ENCODE measurements at regions not wholly inside any gene's neighbourhood (a gene's known extent, or its start where the extent isn't known, plus 50 kb on each side); places are given as distances from the start of the nearest gene placed in this dataset.

- no peak for TF ChIP-seq POLR2AphosphoS5 (IDR thresholded peaks at IDR 0.05; ENCODE audit: low read depth, low read length)
- no peak for TF ChIP-seq REST (IDR thresholded peaks at IDR 0.05; ENCODE audit: insufficient read depth in 1 of 2, low read depth in 2 of 2, low read length in 2 of 2)
- TF ChIP-seq SIN3A (IDR thresholded peaks at IDR 0.05; ENCODE audit: borderline replicate concordance, insufficient read depth, low read length), result no peak
These were observed 115.6 kb upstream of the UQCRFS1 start for GRCh38 chr19:29328586-29328985.

Data from PFSK-1 (cell line).